ENCODE measurements at regions not wholly inside any gene's neighbourhood (a gene's known extent, or its start where the extent isn't known, plus 50 kb on each side); places are given as distances from the start of the nearest gene placed in this dataset.

DNA sequence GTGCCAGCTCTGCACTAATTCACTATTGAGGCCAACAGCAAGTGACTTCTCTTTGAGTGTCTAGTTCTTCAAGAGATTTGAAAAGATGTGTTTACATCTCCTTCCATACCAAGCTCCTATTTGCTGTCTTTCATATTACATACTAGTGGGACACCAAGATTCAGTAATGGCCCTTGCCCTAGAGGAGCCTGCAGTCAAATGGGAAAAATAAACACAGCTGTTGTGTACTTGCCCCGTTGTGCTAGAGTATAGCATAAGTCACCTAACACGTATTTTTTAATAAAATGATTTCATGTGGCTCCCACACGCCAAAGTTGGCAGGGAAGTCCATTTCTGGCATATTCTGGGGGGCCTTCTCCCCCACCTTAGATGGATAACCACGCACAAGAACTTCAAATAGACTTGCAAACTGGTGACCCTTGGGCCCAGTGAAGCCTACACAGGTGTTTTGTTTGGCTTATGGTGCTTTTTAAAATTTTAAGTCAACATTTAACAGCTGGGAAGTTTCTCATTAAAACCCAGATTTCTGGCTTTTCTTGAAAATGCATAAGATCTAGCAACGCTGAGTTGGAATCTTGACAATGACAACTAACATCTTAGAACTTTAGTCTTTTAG lies 95.3 kb upstream of the LPP start:
- TF ChIP-seq, protein P1, sequence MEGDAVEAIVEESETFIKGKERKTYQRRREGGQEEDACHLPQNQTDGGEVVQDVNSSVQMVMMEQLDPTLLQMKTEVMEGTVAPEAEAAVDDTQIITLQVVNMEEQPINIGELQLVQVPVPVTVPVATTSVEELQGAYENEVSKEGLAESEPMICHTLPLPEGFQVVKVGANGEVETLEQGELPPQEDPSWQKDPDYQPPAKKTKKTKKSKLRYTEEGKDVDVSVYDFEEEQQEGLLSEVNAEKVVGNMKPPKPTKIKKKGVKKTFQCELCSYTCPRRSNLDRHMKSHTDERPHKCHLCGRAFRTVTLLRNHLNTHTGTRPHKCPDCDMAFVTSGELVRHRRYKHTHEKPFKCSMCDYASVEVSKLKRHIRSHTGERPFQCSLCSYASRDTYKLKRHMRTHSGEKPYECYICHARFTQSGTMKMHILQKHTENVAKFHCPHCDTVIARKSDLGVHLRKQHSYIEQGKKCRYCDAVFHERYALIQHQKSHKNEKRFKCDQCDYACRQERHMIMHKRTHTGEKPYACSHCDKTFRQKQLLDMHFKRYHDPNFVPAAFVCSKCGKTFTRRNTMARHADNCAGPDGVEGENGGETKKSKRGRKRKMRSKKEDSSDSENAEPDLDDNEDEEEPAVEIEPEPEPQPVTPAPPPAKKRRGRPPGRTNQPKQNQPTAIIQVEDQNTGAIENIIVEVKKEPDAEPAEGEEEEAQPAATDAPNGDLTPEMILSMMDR (conservative IDR thresholded peaks at IDR 0.05), result no peak
- Histone ChIP-seq H2BK20ac (ENCODE audit: low read depth, low read length, poor library complexity, severe bottlenecking) (no peak overlapping the region), H3K14ac (ENCODE audit: insufficient read depth, low read length) (no peak overlapping the region), H3K9me3 (ENCODE audit: control insufficient read depth, low read depth, low read length) (no peaks in the 10 kb centered on the region), H3K27ac (ENCODE audit: insufficient read length, low read depth, low read length) (no peak overlapping the region), H4K91ac (ENCODE audit: insufficient read length, low read depth, low read length) (no peak overlapping the region), H3K4ac (ENCODE audit: low read depth, low read length) (no peak overlapping the region), H3K4me1 (ENCODE audit: insufficient read depth, low read length) (no peaks in the 10 kb centered on the region), H2BK12ac (ENCODE audit: insufficient read length, low read depth, low read length) (no peak overlapping the region), H4K20me1 (ENCODE audit: control insufficient read depth, insufficient read depth, insufficient read length) (no peaks in the 10 kb centered on the region), H3K56ac (ENCODE audit: insufficient read length, low read depth, low read length) (no peak overlapping the region), H2BK120ac (ENCODE audit: low read depth, low read length, poor library complexity, severe bottlenecking) (no peak overlapping the region), H3K79me2 (ENCODE audit: insufficient read depth, low read length) (no peaks in the 10 kb centered on the region), H3K79me1 (ENCODE audit: insufficient read depth, low read depth, low read length, poor library complexity, severe bottlenecking) (no peaks in the 10 kb centered on the region), H4K8ac (replicated peaks; ENCODE audit: insufficient read length, low read depth, low read length) (no peak overlapping the region), H3T11ph (ENCODE audit: low read length) (no peak overlapping the region), H2BK15ac (ENCODE audit: low read depth, low read length) (no peak overlapping the region), H3K18ac (ENCODE audit: insufficient read length, low read depth, low read length) (no peak overlapping the region), H2BK5ac (ENCODE audit: insufficient read length, low read length) (no peak overlapping the region), H2AFZ (ENCODE audit: low read length) (no peak overlapping the region), H3K27me3 (ENCODE audit: insufficient read depth, low read length) (no peaks in the 10 kb centered on the region), H3K23me2 (ENCODE audit: insufficient read length, low read depth, low read length, poor library complexity, severe bottlenecking) (no peaks in the 10 kb centered on the region), H3K23ac (ENCODE audit: insufficient read length, low read depth, low read length) (no peak overlapping the region), H2AK5ac (ENCODE audit: insufficient read length, low read length) (no peak overlapping the region), H4K5ac (ENCODE audit: insufficient read length, low read depth, low read length) (no peak overlapping the region), H3K4me2 (ENCODE audit: insufficient read depth, insufficient read length, low read length) (no peak overlapping the region), H3K9ac (ENCODE audit: extremely low read depth, insufficient read length, low read length) (no peak overlapping the region)
- no CpG with 5 or more reads among the region's 5 CpGs for WGBS (ENCODE audit: extremely low coverage, insufficient read length, low lambda C conversion rate)
- Mint-ChIP-seq H3K4me1 (peaks cover 4 to 12% of the 10 kb centered on the region in 2 experiments; a peak in 3 of 4 replicates), H3K36me3 (ENCODE audit: insufficient read depth in 1 of 3, low read depth in 3 of 3) (no peaks in the 10 kb centered on the region), H3K27me3 (ENCODE audit: low read depth) (no peaks in the 10 kb centered on the region), H3K27ac (no peak overlapping the region), H3K4me3 (no peak overlapping the region), H3K9me3 (no peaks in the 10 kb centered on the region)
- DNase-seq, result no peak

Data from H9 (cell line).